Activated CD8-positive, alpha-beta memory T cell treated with anti-CD3 and anti-CD28 coated beads for 1 hour (primary cell): ENCODE measurements at regions not wholly inside any gene's neighbourhood (a gene's known extent, or its start where the extent isn't known, plus 50 kb on each side); places are given as distances from the start of the nearest gene placed in this dataset.
"Not testable (repeated sequence)": the region's sequence is repeated elsewhere in the genome, so short reads cannot be mapped to it uniquely, and the experiment has no call there.

Experiments used
- DNase-seq, 2 donors: peaks; one replicate each; pipeline ENCODE4 v3.0.0-alpha.2; 2020; ENCODE audit warnings: low read depth in 1 of 2; ENCODE audit errors: extremely low read depth in 1 of 2

GRCh38 chr2:48043131-48043700, 136.9 kb upstream of the FBXO11 start:
- DNase-seq, result no peak

DNA sequence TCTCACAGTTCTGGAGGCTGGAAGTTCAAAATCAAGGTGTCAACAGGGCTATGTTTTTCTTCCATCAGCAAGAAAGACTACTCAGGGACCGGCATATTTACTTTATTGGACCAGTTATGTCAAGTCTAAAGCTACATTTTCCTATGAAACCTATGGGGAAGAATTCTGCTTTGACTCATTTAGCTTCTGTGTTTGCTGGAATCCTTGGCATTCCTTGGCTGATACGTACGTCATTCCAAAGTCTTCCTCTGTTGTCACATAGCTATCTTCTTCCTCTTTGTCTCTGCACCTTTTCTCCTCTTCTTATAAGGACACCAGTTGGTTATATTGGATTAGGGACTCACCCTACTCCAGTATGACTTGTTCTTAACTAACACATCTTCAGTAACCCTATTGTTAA, 137.4 kb upstream of the FBXO11 start:
- DNase-seq, result no peak

GRCh38 chr2:48045613-48046012, 139.3 kb upstream of the FBXO11 start:
- DNase-seq, result no peak

- DNase-seq, result no peak
Observed at GRCh38 chr2:48048476-48049171, 142.3 kb upstream of the FBXO11 start.

- DNase-seq, result no peak
Observed at GRCh38 chr2:48049371-48049770, 143.1 kb upstream of the FBXO11 start.

DNA sequence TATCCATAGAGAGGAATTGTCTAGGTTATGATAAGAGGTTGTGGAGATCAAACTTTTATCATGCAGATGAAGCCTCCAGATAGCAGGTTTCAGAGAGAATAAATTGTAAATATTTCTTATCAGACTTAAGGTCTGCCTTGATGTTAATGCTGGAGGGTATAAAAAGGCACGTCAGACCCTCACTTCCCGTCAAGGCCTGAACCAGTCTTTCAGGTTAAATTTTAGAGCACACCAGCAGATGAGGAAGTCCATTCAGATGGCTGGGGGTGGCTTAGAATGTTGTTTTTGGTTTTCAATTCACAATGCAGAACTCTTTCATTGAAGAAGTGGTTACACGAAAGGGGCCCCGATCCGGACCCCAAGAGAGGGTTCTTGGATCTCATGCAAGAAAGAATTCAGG, 144.4 kb upstream of the FBXO11 start:
- no peak for DNase-seq

DNA sequence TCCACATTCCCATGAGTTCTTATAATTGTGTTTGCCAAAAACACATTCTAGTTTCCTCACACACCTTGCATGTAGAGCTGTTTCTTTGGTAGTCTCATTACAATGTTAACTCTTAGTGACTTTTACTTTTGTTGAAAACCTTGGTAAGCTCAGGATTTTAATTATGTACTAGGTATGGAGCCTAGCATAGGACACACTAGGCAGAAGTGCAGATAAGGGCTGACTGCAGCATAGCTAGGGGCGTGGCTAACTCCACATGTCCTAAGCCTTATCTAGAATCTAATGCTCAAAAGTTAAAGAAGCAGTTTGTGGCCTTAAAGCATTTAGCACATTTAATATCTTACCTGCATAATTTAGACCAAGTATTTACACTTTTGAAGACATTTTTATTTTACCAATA, 153.7 kb upstream of the FBXO11 start:
- DNase-seq, result no peak

- not testable (repeated sequence) for DNase-seq
Observed at GRCh38 chr2:48061656-48062055, 155.4 kb upstream of the FBXO11 start.

DNA sequence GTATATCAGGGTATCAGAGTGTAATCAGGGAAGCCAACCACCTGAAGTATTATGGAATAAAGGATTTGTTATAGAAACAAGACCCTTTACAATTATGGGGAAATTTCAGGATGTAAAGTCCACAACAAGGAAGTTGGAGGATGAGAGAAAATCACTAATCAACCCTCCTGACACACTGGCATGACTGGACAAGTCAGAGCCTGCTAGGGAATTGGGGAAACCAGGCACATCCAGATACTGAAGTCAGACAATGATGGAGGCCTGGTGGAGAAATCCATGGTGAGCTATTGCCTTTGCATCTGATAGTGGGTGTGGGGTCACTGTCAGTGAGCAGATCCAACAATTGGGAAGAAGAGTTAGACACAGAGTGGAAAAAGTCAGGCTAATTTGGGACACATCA, 158.8 kb upstream of the FBXO11 start:
- DNase-seq, result no peak

- DNase-seq, result no peak
Observed at GRCh38 chr2:48066000-48066399, 159.7 kb upstream of the FBXO11 start.

GRCh38 chr2:48069769-48070168, 163.5 kb upstream of the FBXO11 start:
- DNase-seq, result no peak

- no peak for DNase-seq
Observed at GRCh38 chr2:48070415-48070814, 164.1 kb upstream of the FBXO11 start.

DNA sequence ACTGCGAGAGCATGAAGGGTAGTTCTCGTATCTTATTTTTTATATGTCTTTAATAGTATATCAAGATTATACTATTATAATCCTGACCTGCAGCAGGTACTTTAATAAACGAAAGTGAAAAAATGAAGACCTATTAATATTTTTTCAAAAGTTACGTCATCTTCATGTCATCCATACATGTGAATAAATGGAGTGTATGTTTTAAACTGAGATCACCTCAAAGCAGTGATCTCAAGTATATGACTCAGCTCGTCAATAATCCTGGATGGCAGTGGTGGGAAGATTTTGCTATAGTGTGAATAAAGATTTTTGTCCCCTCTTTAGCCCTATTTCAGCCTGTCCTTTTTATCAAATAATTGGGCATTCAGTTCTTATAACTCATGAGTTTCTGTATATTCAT, 166.3 kb upstream of the FBXO11 start:
- no peak for DNase-seq

DNA sequence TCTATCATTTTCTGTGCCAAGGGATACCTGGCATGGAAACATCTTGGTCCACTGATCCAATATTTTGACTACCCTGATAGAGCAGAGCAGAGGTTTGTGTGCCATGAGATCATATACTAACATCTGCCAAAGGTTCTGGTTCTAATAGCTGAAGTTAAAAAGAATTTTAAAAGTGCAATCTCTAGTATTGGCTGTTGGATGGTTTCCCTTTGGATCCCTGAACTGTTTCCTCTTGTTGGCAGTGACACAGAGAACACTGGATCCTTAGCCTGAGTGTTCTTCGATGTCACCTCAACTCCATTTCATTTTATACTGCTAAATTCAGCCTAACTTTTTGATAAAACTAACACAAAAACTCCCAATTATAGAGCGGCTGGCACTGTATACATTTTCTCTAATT, 169.3 kb upstream of the FBXO11 start:
- DNase-seq, result no peak

- DNase-seq, result no peak
Observed at GRCh38 chr2:48080534-48081316, 174.4 kb upstream of the FBXO11 start.

- no peak for DNase-seq
Observed at GRCh38 chr2:48081317-48081628, 175.0 kb upstream of the FBXO11 start.

DNA sequence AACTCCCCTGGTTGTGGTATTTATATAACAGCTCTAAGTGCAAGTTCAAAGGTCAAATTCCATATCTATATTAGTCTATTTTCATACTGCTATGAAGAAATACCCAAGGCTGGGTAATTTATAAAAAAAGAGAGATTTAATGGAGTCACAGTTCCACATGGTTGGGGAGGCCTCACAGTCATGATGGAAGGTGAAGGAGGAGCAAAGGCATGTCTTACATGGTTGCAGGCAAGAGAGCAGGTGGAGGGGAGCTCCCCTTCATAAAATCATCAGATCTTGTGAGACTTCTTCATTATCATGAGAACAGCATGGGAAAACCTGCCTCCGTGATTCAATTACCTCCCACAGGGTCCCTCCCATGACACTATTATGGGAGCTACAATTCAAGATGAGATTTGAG, 179.6 kb upstream of the FBXO11 start:
- no peak for DNase-seq

DNA sequence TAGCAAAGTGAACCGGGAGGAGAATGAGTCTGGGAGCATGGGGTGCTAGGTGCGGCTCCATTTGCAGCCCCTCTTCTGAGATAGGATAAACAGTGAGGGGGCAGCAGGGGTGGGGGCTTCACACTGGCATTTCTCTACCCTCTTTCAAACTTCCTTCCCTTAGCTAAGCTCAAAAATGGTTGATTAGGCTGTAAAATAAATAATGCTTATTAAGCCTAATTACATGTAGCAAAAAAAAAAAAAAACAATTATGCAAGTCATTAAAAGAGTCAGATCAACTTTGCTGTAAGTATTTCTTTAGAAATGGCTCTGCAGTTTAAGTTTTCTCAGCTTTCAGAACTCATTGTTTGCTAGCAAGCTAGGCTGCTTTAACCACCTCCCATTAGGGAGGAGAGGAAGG, 182.7 kb upstream of the FBXO11 start:
- no peak for DNase-seq

GRCh38 chr2:48089644-48090043, 183.3 kb upstream of the FBXO11 start:
- DNase-seq, result no peak

DNA sequence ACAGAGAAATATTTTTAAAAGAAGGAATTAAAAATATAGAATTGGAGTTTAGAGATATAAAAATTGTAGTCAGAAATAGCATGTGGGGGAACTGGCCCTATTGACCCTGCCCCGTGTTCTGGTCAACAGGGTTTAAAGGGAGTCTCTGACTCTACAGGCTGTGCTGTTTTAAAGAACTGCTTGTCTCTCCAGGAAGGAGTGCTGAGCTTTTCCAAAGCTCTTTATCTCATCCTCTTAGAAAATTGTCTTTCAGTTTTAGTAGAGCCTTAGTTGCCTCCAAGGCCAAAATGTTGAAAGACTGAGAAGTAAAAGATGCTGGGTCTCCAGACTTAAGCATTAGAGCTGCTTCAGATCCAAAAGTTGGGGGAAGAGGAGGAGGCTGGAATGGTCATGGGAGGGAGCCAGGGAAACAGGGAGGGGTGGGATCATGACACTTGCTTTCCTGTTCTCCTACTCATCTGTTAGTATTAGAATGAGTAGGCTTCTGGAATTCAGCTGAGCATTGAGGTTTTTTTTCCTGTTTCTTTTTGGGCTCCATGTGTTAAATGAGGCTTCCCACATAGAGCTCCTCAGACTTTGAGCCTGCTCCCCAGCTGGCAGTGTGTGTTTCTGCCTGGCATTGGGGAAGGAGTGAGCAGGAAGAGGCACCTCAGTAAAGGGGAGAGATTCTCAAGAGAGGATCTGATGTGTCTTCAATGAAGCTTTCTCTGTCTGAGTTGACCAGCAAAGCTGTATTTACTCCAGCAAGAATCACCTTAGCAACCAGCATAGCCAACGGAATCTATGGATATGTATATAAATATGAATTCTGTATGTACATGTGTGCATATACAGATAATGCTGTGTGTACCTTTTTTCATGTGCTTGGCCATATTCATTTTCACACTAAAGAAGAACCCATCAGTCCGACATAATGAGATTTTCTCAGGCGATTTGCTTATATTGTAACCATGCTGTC, 186.8 kb upstream of the FBXO11 start:
- DNase-seq, result no peak

- DNase-seq, result not testable (repeated sequence)
Observed at GRCh38 chr2:48096765-48097164, 190.5 kb upstream of the FBXO11 start.
